WTC11 (cell line): ENCODE measurements at regions not wholly inside any gene's neighbourhood (a gene's known extent, or its start where the extent isn't known, plus 50 kb on each side); places are given as distances from the start of the nearest gene placed in this dataset.

Experiments
- ATAC-seq: fragments of 200-7000 bp; cut with Tn5 transposase; 2 replicates; pipeline ENCODE4 v1.10.0; 2021; ENCODE audit warnings: mild to moderate bottlenecking, moderate library complexity
- CTCF ChIA-PET: fragments of 300-600 bp; sonication (Branson Sonifier 250); formaldehyde crosslinking; loops from one replicate; lab custom pipeline; 2021; ENCODE audit warnings: antibody characterized with exemption; lab: Charles Lee
- POLR2A ChIA-PET: fragments of 350-600 bp; sonication (Branson Sonifier 250); formaldehyde crosslinking; loops from one replicate; lab custom pipeline; 2021; ENCODE audit warnings: antibody characterized with exemption; lab: Charles Lee
- DNase-seq: peaks from one replicate; pipeline ENCODE4 v3.0.0; 2021; ENCODE audit warnings: low spot score
- H3K27ac Mint-ChIP-seq: 2 replicates; pipeline ENCODE4 v1.8.0; 2021; ENCODE audit warnings: mixed read lengths
- H3K27me3 Mint-ChIP-seq: 2 replicates; pipeline ENCODE4 v1.8.0; 2021; ENCODE audit warnings: low read depth, mild to moderate bottlenecking, moderate library complexity, mixed read lengths
- H3K36me3 Mint-ChIP-seq: 2 replicates; pipeline ENCODE4 v1.8.0; 2021; ENCODE audit warnings: mixed read lengths
- H3K4me1 Mint-ChIP-seq: 2 replicates; pipeline ENCODE4 v1.8.0; 2022; ENCODE audit warnings: mixed read lengths
- H3K4me3 Mint-ChIP-seq: 2 replicates; pipeline ENCODE4 v1.8.0; 2021; ENCODE audit warnings: mild to moderate bottlenecking, moderate library complexity, mixed read lengths
- H3K9me3 Mint-ChIP-seq: 2 replicates; pipeline ENCODE4 v1.8.0; 2021; ENCODE audit warnings: mixed read lengths
- ATF1 ChIP-seq: sonication (generic); formaldehyde crosslinking; IDR thresholded peaks from 2 replicates; pipeline ENCODE4 v1.8.1; 2023; ENCODE audit warnings: mild to moderate bottlenecking, moderate library complexity, missing genetic modification reagents
- CDX4 ChIP-seq: fragments of 250-450 bp; sonication (Bioruptor Pico); IDR thresholded peaks from 2 replicates; pipeline ENCODE4 v1.9.0; 2021; ENCODE audit warnings: moderate library complexity, mild to moderate bottlenecking, inconsistent platforms, borderline replicate concordance
- ELF4 ChIP-seq: sonication (generic); formaldehyde crosslinking; IDR thresholded peaks from 2 replicates; pipeline ENCODE4 v1.8.1; 2022; ENCODE audit warnings: low read depth, mild to moderate bottlenecking, moderate library complexity, missing genetic modification reagents
- FOXP1 ChIP-seq: sonication (generic); formaldehyde crosslinking; IDR thresholded peaks from 2 replicates; pipeline ENCODE4 v1.8.0; 2022; ENCODE audit warnings: missing genetic modification reagents, mild to moderate bottlenecking, moderate library complexity, borderline replicate concordance
- GABPB1 ChIP-seq: sonication (generic); formaldehyde crosslinking; IDR thresholded peaks from 2 replicates; pipeline ENCODE4 v1.8.1; 2023; ENCODE audit warnings: mild to moderate bottlenecking, missing genetic modification reagents
- HMGA2 ChIP-seq: fragments of 250-450 bp; sonication (Bioruptor Pico); IDR thresholded peaks from 2 replicates; pipeline ENCODE4 v1.4.0; 2021; ENCODE audit warnings: mild to moderate bottlenecking, moderate library complexity
- JUN ChIP-seq: sonication (generic); formaldehyde crosslinking; IDR thresholded peaks from 2 replicates; pipeline ENCODE4 v1.8.0; 2023; ENCODE audit warnings: mild to moderate bottlenecking, missing genetic modification reagents
- MYBL2 ChIP-seq: sonication (generic); formaldehyde crosslinking; IDR thresholded peaks from 2 replicates; pipeline ENCODE4 v1.8.1; 2023; ENCODE audit warnings: mild to moderate bottlenecking, moderate library complexity, missing genetic modification reagents
- NFYB ChIP-seq: sonication (generic); formaldehyde crosslinking; conservative IDR thresholded peaks from 2 replicates; pipeline ENCODE4 v1.8.0; 2022; ENCODE audit warnings: low read depth, missing genetic modification reagents
- OVOL2 ChIP-seq: fragments of 250-450 bp; sonication (Bioruptor Pico); IDR thresholded peaks from 2 replicates; pipeline ENCODE4 v1.9.0; 2021; ENCODE audit warnings: mild to moderate bottlenecking, borderline replicate concordance
- PRRX2 ChIP-seq: fragments of 250-450 bp; sonication (Bioruptor Pico); IDR thresholded peaks from 2 replicates; pipeline ENCODE4 v1.8.0; 2021; ENCODE audit warnings: mild to moderate bottlenecking
- ZNF121 ChIP-seq: sonication (generic); formaldehyde crosslinking; IDR thresholded peaks from 2 replicates; pipeline ENCODE4 v1.8.0; 2023; ENCODE audit warnings: missing genetic modification reagents
- ZNF219 ChIP-seq: sonication (generic); formaldehyde crosslinking; IDR thresholded peaks from 2 replicates; pipeline ENCODE4 v1.8.0; 2023; ENCODE audit warnings: missing genetic modification reagents, mild to moderate bottlenecking, borderline replicate concordance
- ZNF281 ChIP-seq: sonication (generic); formaldehyde crosslinking; IDR thresholded peaks from 2 replicates; pipeline ENCODE4 v1.8.0; 2023; ENCODE audit warnings: mild to moderate bottlenecking, missing genetic modification reagents
- ZNF416 ChIP-seq: fragments of 250-450 bp; sonication (Bioruptor Pico); IDR thresholded peaks from 2 replicates; pipeline ENCODE4 v1.9.0; 2021; ENCODE audit warnings: mild to moderate bottlenecking, inconsistent platforms
- ZNF532 ChIP-seq: fragments of 250-450 bp; sonication (Bioruptor Pico); IDR thresholded peaks from 2 replicates; pipeline ENCODE4 v1.9.0; 2021; ENCODE audit warnings: mild to moderate bottlenecking, borderline replicate concordance
- TF ChIP-seq, protein P1 (sequence below): fragments of 250-450 bp; sonication (Bioruptor Pico); IDR thresholded peaks from 2 replicates; pipeline ENCODE4 v1.8.0; 2021; ENCODE audit warnings: mild to moderate bottlenecking
- TF ChIP-seq, protein P2 (sequence below): sonication (generic); formaldehyde crosslinking; IDR thresholded peaks from 2 replicates; pipeline ENCODE4 v1.8.1; 2023; ENCODE audit warnings: mild to moderate bottlenecking, moderate library complexity, missing genetic modification reagents
- TF ChIP-seq, protein P3 (sequence below): sonication (generic); formaldehyde crosslinking; IDR thresholded peaks from 2 replicates; pipeline ENCODE4 v1.8.0; 2022; ENCODE audit warnings: mild to moderate bottlenecking, missing genetic modification reagents

DNA sequence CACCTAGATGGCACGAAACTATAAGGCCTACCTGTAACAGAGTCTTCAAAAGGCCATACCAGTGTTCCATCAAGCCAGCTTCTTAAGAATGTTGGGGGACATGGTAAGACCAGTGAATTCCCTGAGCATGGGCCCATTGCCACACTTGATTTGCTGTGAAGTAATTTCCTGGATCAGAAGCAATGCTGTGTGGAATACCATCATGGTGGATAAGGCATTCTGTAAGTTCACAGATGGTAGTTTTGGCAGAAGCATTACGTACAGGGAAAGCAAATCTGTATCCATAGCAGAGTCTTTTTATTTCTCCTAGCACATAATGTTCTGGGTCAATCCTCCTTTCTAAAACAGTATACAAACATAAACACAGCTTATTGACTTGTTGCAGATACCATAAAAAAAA, 89.1 kb upstream of the MAST4 start:
- ChIA-PET POLR2A (no interaction called here), CTCF (no interaction called here)
- no peak overlapping the region for H3K4me3 Mint-ChIP-seq
- no peak overlapping the region for H3K27ac Mint-ChIP-seq
- H3K9me3 Mint-ChIP-seq: peaks cover 12% of the 10 kb centered on the region
- H3K27me3 Mint-ChIP-seq: no peaks in the 10 kb centered on the region
- no peak for ATAC-seq
- no peak for TF ChIP-seq ZNF532 (CRISPR knock-in tag)
- TF ChIP-seq OVOL2: no peak
- TF ChIP-seq JUN (CRISPR knock-in tag): no peak
- no peak for TF ChIP-seq ZNF121 (CRISPR knock-in tag)
- no peak for TF ChIP-seq CDX4 (CRISPR knock-in tag)
- no peak for TF ChIP-seq ZNF219 (CRISPR knock-in tag)
- no peak for TF ChIP-seq NFYB (CRISPR knock-in tag)
- TF ChIP-seq, protein P1, sequence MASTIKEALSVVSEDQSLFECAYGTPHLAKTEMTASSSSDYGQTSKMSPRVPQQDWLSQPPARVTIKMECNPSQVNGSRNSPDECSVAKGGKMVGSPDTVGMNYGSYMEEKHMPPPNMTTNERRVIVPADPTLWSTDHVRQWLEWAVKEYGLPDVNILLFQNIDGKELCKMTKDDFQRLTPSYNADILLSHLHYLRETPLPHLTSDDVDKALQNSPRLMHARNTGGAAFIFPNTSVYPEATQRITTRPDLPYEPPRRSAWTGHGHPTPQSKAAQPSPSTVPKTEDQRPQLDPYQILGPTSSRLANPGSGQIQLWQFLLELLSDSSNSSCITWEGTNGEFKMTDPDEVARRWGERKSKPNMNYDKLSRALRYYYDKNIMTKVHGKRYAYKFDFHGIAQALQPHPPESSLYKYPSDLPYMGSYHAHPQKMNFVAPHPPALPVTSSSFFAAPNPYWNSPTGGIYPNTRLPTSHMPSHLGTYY: no peak
- TF ChIP-seq, protein P2, sequence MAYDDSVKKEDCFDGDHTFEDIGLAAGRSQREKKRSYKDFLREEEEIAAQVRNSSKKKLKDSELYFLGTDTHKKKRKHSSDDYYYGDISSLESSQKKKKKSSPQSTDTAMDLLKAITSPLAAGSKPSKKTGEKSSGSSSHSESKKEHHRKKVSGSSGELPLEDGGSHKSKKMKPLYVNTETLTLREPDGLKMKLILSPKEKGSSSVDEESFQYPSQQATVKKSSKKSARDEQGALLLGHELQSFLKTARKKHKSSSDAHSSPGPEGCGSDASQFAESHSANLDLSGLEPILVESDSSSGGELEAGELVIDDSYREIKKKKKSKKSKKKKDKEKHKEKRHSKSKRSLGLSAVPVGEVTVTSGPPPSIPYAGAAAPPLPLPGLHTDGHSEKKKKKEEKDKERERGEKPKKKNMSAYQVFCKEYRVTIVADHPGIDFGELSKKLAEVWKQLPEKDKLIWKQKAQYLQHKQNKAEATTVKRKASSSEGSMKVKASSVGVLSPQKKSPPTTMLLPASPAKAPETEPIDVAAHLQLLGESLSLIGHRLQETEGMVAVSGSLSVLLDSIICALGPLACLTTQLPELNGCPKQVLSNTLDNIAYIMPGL (CRISPR knock-in tag): no peak
- TF ChIP-seq ELF4 (CRISPR knock-in tag): no peak
- TF ChIP-seq ZNF416 (CRISPR knock-in tag): no peak
- no peak for TF ChIP-seq FOXP1 (CRISPR knock-in tag)
- TF ChIP-seq, protein P3, sequence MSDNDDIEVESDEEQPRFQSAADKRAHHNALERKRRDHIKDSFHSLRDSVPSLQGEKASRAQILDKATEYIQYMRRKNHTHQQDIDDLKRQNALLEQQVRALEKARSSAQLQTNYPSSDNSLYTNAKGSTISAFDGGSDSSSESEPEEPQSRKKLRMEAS: no peak
- no peak for TF ChIP-seq PRRX2 (CRISPR knock-in tag)
- TF ChIP-seq HMGA2 (CRISPR knock-in tag): no peak
- TF ChIP-seq GABPB1 (CRISPR knock-in tag): no peak
- no peak for TF ChIP-seq ZNF281
- no peak for TF ChIP-seq MYBL2 (CRISPR knock-in tag)
- TF ChIP-seq ATF1 (CRISPR knock-in tag): no peak
- TF ChIP-seq, all 79 proteins: peak for 0
- Mint-ChIP-seq H3K4me1 (no peaks in the 10 kb centered on the region), H3K36me3 (peaks cover 3% of the 10 kb centered on the region; the same call in 1 of the 2 replicates)
- DNase-seq: no peak
